Astrocyte (in vitro differentiated cells and primary cell): ENCODE measurements at regions not wholly inside any gene's neighbourhood (a gene's known extent, or its start where the extent isn't known, plus 50 kb on each side); places are given as distances from the start of the nearest gene placed in this dataset.

Experiments
- EZH2 ChIP-seq: IDR thresholded peaks from 2 replicates; pipeline ENCODE4 v1.6.1; 2012; ENCODE audit warnings: mild to moderate bottlenecking, low read length, inconsistent platforms; ENCODE audit not compliant: insufficient read depth
- TF ChIP-seq, protein P1 (sequence below): IDR thresholded peaks from 2 replicates; pipeline ENCODE4 v1.5.1; 2011; ENCODE audit warnings: low read depth, mild to moderate bottlenecking, inconsistent platforms, low read length, moderate library complexity; ENCODE audit not compliant: insufficient read depth

DNA sequence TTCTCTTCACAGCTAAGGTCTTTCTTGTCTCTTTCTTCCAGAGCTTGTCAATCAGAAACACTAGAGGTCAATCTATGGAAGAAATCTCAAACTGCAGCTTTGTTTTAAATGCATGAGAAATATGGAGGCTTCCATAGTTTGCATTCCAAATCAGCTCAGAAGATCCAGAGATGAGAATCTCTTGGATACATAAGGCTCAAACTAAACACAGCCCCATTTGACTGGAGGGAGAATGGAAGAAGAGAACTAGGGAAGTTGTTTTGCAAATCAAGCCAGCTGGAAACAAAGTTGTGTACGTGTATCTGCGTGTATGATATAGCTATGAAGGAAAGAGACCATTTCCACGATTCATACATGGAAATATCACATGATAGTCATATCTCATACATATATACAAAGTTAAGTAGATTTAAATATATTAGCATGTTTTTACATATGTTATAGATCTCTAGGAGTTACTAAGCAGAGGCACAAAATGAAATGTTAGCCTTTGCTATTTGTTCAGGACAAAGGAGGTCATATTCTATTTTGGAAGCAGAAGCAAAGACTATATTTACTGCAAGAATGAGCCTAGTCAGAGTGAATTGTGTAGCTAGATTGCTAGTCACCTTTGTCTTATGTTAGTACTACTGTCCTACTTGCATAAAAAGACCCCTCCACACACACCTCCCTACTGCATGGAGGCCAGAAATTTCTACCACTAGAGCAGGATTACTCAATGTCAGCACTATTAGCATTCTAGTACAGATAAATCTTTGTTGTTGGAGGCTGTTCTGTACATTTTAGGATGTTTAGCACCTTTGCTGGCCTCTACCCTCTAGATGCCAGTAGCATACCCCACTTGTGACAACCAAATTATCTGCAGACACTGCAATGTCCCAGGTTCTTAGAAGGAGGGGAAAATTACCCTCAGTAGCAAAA lies 303.5 kb upstream of the CHAC2 start:
- TF ChIP-seq EZH2 = no peak
- TF ChIP-seq, protein P1, sequence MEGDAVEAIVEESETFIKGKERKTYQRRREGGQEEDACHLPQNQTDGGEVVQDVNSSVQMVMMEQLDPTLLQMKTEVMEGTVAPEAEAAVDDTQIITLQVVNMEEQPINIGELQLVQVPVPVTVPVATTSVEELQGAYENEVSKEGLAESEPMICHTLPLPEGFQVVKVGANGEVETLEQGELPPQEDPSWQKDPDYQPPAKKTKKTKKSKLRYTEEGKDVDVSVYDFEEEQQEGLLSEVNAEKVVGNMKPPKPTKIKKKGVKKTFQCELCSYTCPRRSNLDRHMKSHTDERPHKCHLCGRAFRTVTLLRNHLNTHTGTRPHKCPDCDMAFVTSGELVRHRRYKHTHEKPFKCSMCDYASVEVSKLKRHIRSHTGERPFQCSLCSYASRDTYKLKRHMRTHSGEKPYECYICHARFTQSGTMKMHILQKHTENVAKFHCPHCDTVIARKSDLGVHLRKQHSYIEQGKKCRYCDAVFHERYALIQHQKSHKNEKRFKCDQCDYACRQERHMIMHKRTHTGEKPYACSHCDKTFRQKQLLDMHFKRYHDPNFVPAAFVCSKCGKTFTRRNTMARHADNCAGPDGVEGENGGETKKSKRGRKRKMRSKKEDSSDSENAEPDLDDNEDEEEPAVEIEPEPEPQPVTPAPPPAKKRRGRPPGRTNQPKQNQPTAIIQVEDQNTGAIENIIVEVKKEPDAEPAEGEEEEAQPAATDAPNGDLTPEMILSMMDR = no peak
